H9 (cell line): ENCODE measurements at regions not wholly inside any gene's neighbourhood (a gene's known extent, or its start where the extent isn't known, plus 50 kb on each side); places are given as distances from the start of the nearest gene placed in this dataset.

ENCODE experiments used
- DNase-seq: peaks from one replicate; pipeline ENCODE4 v3.0.0-alpha.2; 2017
- H2AFZ ChIP-seq: one replicate; pipeline ENCODE4 v1.6.1; 2013; ENCODE audit warnings: mild to moderate bottlenecking, low read length, control low read depth, moderate library complexity
- H2AK5ac ChIP-seq: 2 replicates; pipeline ENCODE4 v1.6.1; 2013; ENCODE audit warnings: low read length, control low read depth, mixed read lengths; ENCODE audit not compliant: insufficient read length
- H2BK120ac ChIP-seq: one replicate; pipeline ENCODE4 v1.6.1; 2013; ENCODE audit warnings: low read depth, mild to moderate bottlenecking, low read length, control low read depth, inconsistent platforms; ENCODE audit not compliant: poor library complexity, severe bottlenecking
- H2BK12ac ChIP-seq: 2 replicates; pipeline ENCODE4 v1.6.1; 2013; ENCODE audit warnings: low read length, control low read depth, mixed read lengths, low read depth; ENCODE audit not compliant: insufficient read length
- H2BK15ac ChIP-seq: 2 replicates; pipeline ENCODE4 v1.6.1; 2013; ENCODE audit warnings: low read depth, low read length, control low read depth
- H2BK20ac ChIP-seq: one replicate; pipeline ENCODE4 v1.6.1; 2013; ENCODE audit warnings: low read depth, mild to moderate bottlenecking, low read length, control low read depth, inconsistent platforms; ENCODE audit not compliant: poor library complexity, severe bottlenecking
- H2BK5ac ChIP-seq: 2 replicates; pipeline ENCODE4 v1.6.1; 2013; ENCODE audit warnings: low read length, control low read depth, mixed read lengths; ENCODE audit not compliant: insufficient read length
- H3K14ac ChIP-seq: 2 replicates; pipeline ENCODE4 v1.6.1; 2013; ENCODE audit warnings: low read length, control low read depth; ENCODE audit not compliant: insufficient read depth
- H3K18ac ChIP-seq: 2 replicates; pipeline ENCODE4 v1.6.1; 2013; ENCODE audit warnings: low read depth, mild to moderate bottlenecking, mixed read lengths, low read length, control low read depth; ENCODE audit not compliant: insufficient read length
- H3K23ac ChIP-seq: 2 replicates; pipeline ENCODE4 v1.6.1; 2013; ENCODE audit warnings: low read length, control low read depth, mixed read lengths, low read depth; ENCODE audit not compliant: insufficient read length
- H3K23me2 ChIP-seq: 2 replicates; pipeline ENCODE4 v1.6.1; 2013; ENCODE audit warnings: low read depth, mild to moderate bottlenecking, mixed read lengths, low read length, control low read depth; ENCODE audit not compliant: insufficient read length, poor library complexity, severe bottlenecking
- H3K27ac ChIP-seq: 2 replicates; pipeline ENCODE4 v1.5.1; 2013; ENCODE audit warnings: low read length, control low read depth, mixed read lengths, low read depth; ENCODE audit not compliant: insufficient read length
- H3K27me3 ChIP-seq: 2 replicates; pipeline ENCODE4 v1.6.1; 2013; ENCODE audit warnings: low read length, control low read depth, inconsistent platforms; ENCODE audit not compliant: insufficient read depth
- H3K4ac ChIP-seq: 2 replicates; pipeline ENCODE4 v1.6.1; 2013; ENCODE audit warnings: low read depth, mild to moderate bottlenecking, control low read depth, inconsistent platforms, low read length, moderate library complexity
- H3K4me1 ChIP-seq: 2 replicates; pipeline ENCODE4 v1.6.1; 2013; ENCODE audit warnings: low read length, control low read depth, inconsistent platforms; ENCODE audit not compliant: insufficient read depth
- H3K4me2 ChIP-seq: 2 replicates; pipeline ENCODE4 v1.6.1; 2013; ENCODE audit warnings: low read length, control low read depth, mixed read lengths; ENCODE audit not compliant: insufficient read length, insufficient read depth
- H3K56ac ChIP-seq: 2 replicates; pipeline ENCODE4 v1.6.1; 2013; ENCODE audit warnings: low read depth, mild to moderate bottlenecking, mixed read lengths, low read length, control low read depth; ENCODE audit not compliant: insufficient read length
- H3K79me1 ChIP-seq: 2 replicates; pipeline ENCODE4 v1.6.1; 2013; ENCODE audit warnings: low read depth, mild to moderate bottlenecking, moderate library complexity, low read length, control low read depth, inconsistent platforms; ENCODE audit not compliant: insufficient read depth, poor library complexity, severe bottlenecking
- H3K79me2 ChIP-seq: 2 replicates; pipeline ENCODE4 v1.6.1; 2013; ENCODE audit warnings: low read length, control low read depth, inconsistent platforms; ENCODE audit not compliant: insufficient read depth
- H3K9ac ChIP-seq: 2 replicates; pipeline ENCODE4 v1.6.1; 2013; ENCODE audit warnings: low read length, control low read depth, mixed read lengths; ENCODE audit not compliant: insufficient read length; ENCODE audit errors: extremely low read depth
- H3K9me3 ChIP-seq: one replicate; pipeline ENCODE4 v1.6.1; 2013; ENCODE audit warnings: low read depth, low read length, inconsistent platforms; ENCODE audit not compliant: control insufficient read depth
- H3T11ph ChIP-seq: one replicate; pipeline ENCODE4 v1.6.1; 2013; ENCODE audit warnings: mild to moderate bottlenecking, low read length, control low read depth, inconsistent platforms
- H4K20me1 ChIP-seq: one replicate; pipeline ENCODE4 v1.6.1; 2013; ENCODE audit not compliant: control insufficient read depth, insufficient read length, insufficient read depth
- H4K5ac ChIP-seq: 2 replicates; pipeline ENCODE4 v1.6.1; 2013; ENCODE audit warnings: low read depth, mild to moderate bottlenecking, mixed read lengths, low read length, control low read depth; ENCODE audit not compliant: insufficient read length
- H4K8ac ChIP-seq: replicated peaks from 2 replicates; pipeline ENCODE4 v1.6.1; 2013; ENCODE audit warnings: low read length, control low read depth, mixed read lengths, low read depth; ENCODE audit not compliant: insufficient read length
- H4K91ac ChIP-seq: 2 replicates; pipeline ENCODE4 v1.6.1; 2013; ENCODE audit warnings: low read depth, mild to moderate bottlenecking, moderate library complexity, mixed read lengths, low read length, control low read depth; ENCODE audit not compliant: insufficient read length
- H3K27ac Mint-ChIP-seq, 3 experiments: 2 replicates in 2 of 3; 3 replicates in 1 of 3; pipeline ENCODE4 v1.8.0; 2020 to 2021; ENCODE audit warnings: mixed read lengths in 3 of 3, mild to moderate bottlenecking in 1 of 3, moderate library complexity in 1 of 3
- H3K27me3 Mint-ChIP-seq: 2 replicates; pipeline ENCODE4 v1.8.0; 2021; ENCODE audit warnings: low read depth, mild to moderate bottlenecking, moderate library complexity, mixed read lengths
- H3K36me3 Mint-ChIP-seq, 3 experiments: 2 replicates in 2 of 3; 3 replicates in 1 of 3; pipeline ENCODE4 v1.8.0; 2020 to 2021; ENCODE audit warnings: low read depth in 3 of 3, mixed read lengths in 3 of 3; ENCODE audit not compliant: insufficient read depth in 1 of 3
- H3K4me1 Mint-ChIP-seq, 2 experiments: 2 replicates each; pipeline ENCODE4 v1.8.0; 2020; ENCODE audit warnings: mixed read lengths in 2 of 2
- H3K4me3 Mint-ChIP-seq, 2 experiments: 2 replicates in 1 of 2; 3 replicates in 1 of 2; pipeline ENCODE4 v1.8.0; 2020 to 2021; ENCODE audit warnings: mild to moderate bottlenecking in 2 of 2, mixed read lengths in 2 of 2, moderate library complexity in 1 of 2
- H3K9me3 Mint-ChIP-seq, 2 experiments: 2 replicates in 1 of 2; 3 replicates in 1 of 2; pipeline ENCODE4 v1.8.0; 2020; ENCODE audit warnings: mild to moderate bottlenecking in 2 of 2, mixed read lengths in 2 of 2, moderate library complexity in 1 of 2
- CTCF ChIP-seq: fragments of 200-600 bp; sonication (generic); conservative IDR thresholded peaks from 3 replicates; pipeline ENCODE4 v1.8.0; 2021; ENCODE audit warnings: antibody characterized with exemption, mild to moderate bottlenecking
- WGBS: extraction: QIAGEN DNeasy Blood & Tissue Kit; methylation state at CpG from one replicate; pipeline ENCODE4 v1.1.7; 2013; ENCODE audit warnings: missing lambda C conversion rate, low lambda C conversion rate, mixed read lengths; ENCODE audit not compliant: insufficient read length; ENCODE audit errors: extremely low coverage; 5-methylcytosine and 5-hydroxymethylcytosine counted together

GRCh38 chr13:83613524-83613923 lies 268.8 kb downstream of the SLITRK1 start:
- no peaks in the 10 kb centered on the region for H3K79me1 ChIP-seq
- H3K4me1 ChIP-seq, result no peaks in the 10 kb centered on the region
- no peak overlapping the region for H3K27ac Mint-ChIP-seq
- H4K8ac ChIP-seq, result no peak overlapping the region
- no peaks in the 10 kb centered on the region for H3K27me3 ChIP-seq
- no peaks in the 10 kb centered on the region for H3K79me2 ChIP-seq
- H3K14ac ChIP-seq, result no peak overlapping the region
- H3K9me3 Mint-ChIP-seq, result peaks cover 29 to 30% of the 10 kb centered on the region in 2 experiments
- no peaks in the 10 kb centered on the region for H3K23me2 ChIP-seq
- H3T11ph ChIP-seq, result no peak overlapping the region
- no peak overlapping the region for H2AFZ ChIP-seq
- no peak overlapping the region for H3K23ac ChIP-seq
- no peak overlapping the region for H2BK5ac ChIP-seq
- H3K27me3 Mint-ChIP-seq, result no peaks in the 10 kb centered on the region; the same call in 1 of the 2 replicates
- H2BK20ac ChIP-seq, result no peak overlapping the region
- H4K91ac ChIP-seq, result no peak overlapping the region
- no peak overlapping the region for H2BK15ac ChIP-seq
- no peak overlapping the region for H2BK120ac ChIP-seq
- H3K18ac ChIP-seq, result no peak overlapping the region
- no peak overlapping the region for H3K4ac ChIP-seq
- no peaks in the 10 kb centered on the region for H3K4me1 Mint-ChIP-seq
- H4K20me1 ChIP-seq, result no peaks in the 10 kb centered on the region
- H3K36me3 Mint-ChIP-seq, result peaks cover 15 to 27% (median 20%) of the 10 kb centered on the region in 3 experiments
- no peak overlapping the region for H3K4me2 ChIP-seq
- no peak overlapping the region for H3K4me3 Mint-ChIP-seq
- no peak for DNase-seq
- no peak overlapping the region for H2AK5ac ChIP-seq
- TF ChIP-seq CTCF, result no peak
- H3K9ac ChIP-seq, result no peak overlapping the region
- H3K56ac ChIP-seq, result no peak overlapping the region
- H2BK12ac ChIP-seq, result no peak overlapping the region
- H3K9me3 ChIP-seq, result no peaks in the 10 kb centered on the region
- no CpG with 5 or more reads among the region's 16 CpGs for WGBS
- no peak overlapping the region for H4K5ac ChIP-seq
- H3K27ac ChIP-seq, result no peak overlapping the region
